ENCODE measurements at regions not wholly inside any gene's neighbourhood (a gene's known extent, or its start where the extent isn't known, plus 50 kb on each side); places are given as distances from the start of the nearest gene placed in this dataset.

DNA sequence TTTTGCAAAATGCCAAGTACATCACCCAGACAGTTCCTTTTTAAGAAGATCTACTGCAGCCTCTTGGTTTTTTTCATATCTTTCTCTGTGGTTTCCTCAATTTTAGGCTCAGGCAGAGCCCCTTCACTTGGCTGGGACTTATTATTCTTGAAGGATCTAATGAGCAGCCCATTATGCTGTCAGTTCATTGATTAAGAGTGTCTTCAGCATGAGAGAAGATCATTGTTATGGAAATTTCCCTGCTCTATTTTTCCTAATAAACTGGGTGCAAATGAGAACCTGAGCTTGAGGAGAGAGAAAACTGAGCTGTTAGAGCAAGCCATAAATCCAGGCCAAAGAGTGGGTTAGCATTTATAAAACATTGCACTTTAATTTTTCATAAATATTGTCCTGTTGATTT is 146.5 kb downstream of the SEC23IP start:
- Histone ChIP-seq H3K4me3 (ENCODE audit: low read length) (no peak overlapping the region), H3K9me2 (replicated peaks; ENCODE audit: insufficient read depth, low read length) (no peaks in the 10 kb centered on the region), H3K36me3 (replicated peaks; ENCODE audit: insufficient read depth, low read length) (no peaks in the 10 kb centered on the region), H3K9me3 (replicated peaks; ENCODE audit: insufficient read depth, low read length) (no peaks in the 10 kb centered on the region), H2AFZ (ENCODE audit: low read length) (no peak overlapping the region), H3F3A (ENCODE audit: insufficient read depth, low read length) (no peaks in the 10 kb centered on the region), H3K79me2 (ENCODE audit: low read length) (no peaks in the 10 kb centered on the region), H3K4me1 (ENCODE audit: low read length) (no peaks in the 10 kb centered on the region), H3K27me3 (replicated peaks; ENCODE audit: insufficient read depth, low read length) (no peaks in the 10 kb centered on the region), H3K9ac (ENCODE audit: low read length) (no peak overlapping the region), H3K27ac (ENCODE audit: low read length) (no peak overlapping the region), H3K4me2 (ENCODE audit: low read depth, low read length) (no peak overlapping the region), H4K20me1 (ENCODE audit: insufficient read depth, low read length) (no peaks in the 10 kb centered on the region)
- TF ChIP-seq EZH2 (optimal IDR thresholded peaks at IDR 0.05; ENCODE audit: low read depth, low read length), result no peak
- TF ChIP-seq, protein P1, sequence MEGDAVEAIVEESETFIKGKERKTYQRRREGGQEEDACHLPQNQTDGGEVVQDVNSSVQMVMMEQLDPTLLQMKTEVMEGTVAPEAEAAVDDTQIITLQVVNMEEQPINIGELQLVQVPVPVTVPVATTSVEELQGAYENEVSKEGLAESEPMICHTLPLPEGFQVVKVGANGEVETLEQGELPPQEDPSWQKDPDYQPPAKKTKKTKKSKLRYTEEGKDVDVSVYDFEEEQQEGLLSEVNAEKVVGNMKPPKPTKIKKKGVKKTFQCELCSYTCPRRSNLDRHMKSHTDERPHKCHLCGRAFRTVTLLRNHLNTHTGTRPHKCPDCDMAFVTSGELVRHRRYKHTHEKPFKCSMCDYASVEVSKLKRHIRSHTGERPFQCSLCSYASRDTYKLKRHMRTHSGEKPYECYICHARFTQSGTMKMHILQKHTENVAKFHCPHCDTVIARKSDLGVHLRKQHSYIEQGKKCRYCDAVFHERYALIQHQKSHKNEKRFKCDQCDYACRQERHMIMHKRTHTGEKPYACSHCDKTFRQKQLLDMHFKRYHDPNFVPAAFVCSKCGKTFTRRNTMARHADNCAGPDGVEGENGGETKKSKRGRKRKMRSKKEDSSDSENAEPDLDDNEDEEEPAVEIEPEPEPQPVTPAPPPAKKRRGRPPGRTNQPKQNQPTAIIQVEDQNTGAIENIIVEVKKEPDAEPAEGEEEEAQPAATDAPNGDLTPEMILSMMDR (IDR thresholded peaks at IDR 0.05; ENCODE audit: low read length), result no peak
- no peak for TF ChIP-seq EZH2phosphoT487 (IDR thresholded peaks at IDR 0.05; ENCODE audit: low read length)
- DNase-seq, result no peak

DNA sequence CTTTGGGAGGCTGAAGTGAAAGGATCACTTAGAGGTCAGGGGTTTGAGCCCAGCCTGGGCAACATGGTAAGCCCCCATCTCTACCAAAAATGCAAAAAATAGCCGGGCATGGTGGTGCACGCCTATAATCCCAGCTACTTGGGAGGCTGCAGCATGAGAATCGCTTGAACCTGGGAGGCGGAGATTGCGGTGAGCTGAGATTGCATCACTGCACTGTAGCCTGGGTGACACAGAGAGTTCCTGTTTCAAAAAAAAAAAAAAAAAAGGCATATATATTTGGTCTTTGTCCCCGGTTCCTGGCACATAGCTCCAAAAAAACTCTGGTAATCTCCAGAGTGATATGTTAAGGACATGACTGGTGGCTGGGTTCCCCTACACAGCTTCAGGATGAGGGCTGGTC is 147.3 kb downstream of the SEC23IP start:
- no peak overlapping the region for H3K4me3 ChIP-seq (ENCODE audit: low read length)
- H3K36me3 ChIP-seq (replicated peaks; ENCODE audit: insufficient read depth, low read length), result no peaks in the 10 kb centered on the region
- TF ChIP-seq EZH2 (optimal IDR thresholded peaks at IDR 0.05; ENCODE audit: low read depth, low read length), result no peak
- no peak for TF ChIP-seq EZH2phosphoT487 (IDR thresholded peaks at IDR 0.05; ENCODE audit: low read length)
- TF ChIP-seq, protein P1 (IDR thresholded peaks at IDR 0.05; ENCODE audit: low read length), result no peak
- H2AFZ ChIP-seq (ENCODE audit: low read length), result no peak overlapping the region
- no peaks in the 10 kb centered on the region for H4K20me1 ChIP-seq (ENCODE audit: insufficient read depth, low read length)
- H3K27ac ChIP-seq (ENCODE audit: low read length), result no peak overlapping the region
- no peaks in the 10 kb centered on the region for H3F3A ChIP-seq (ENCODE audit: insufficient read depth, low read length)
- H3K27me3 ChIP-seq (replicated peaks; ENCODE audit: insufficient read depth, low read length), result no peaks in the 10 kb centered on the region
- H3K9ac ChIP-seq (ENCODE audit: low read length), result no peak overlapping the region
- no peaks in the 10 kb centered on the region for H3K79me2 ChIP-seq (ENCODE audit: low read length)
- no peaks in the 10 kb centered on the region for H3K9me3 ChIP-seq (replicated peaks; ENCODE audit: insufficient read depth, low read length)
- no peak for DNase-seq
- no peak overlapping the region for H3K4me2 ChIP-seq (ENCODE audit: low read depth, low read length)
- H3K9me2 ChIP-seq (replicated peaks; ENCODE audit: insufficient read depth, low read length), result no peaks in the 10 kb centered on the region
- no peaks in the 10 kb centered on the region for H3K4me1 ChIP-seq (ENCODE audit: low read length)

DNA sequence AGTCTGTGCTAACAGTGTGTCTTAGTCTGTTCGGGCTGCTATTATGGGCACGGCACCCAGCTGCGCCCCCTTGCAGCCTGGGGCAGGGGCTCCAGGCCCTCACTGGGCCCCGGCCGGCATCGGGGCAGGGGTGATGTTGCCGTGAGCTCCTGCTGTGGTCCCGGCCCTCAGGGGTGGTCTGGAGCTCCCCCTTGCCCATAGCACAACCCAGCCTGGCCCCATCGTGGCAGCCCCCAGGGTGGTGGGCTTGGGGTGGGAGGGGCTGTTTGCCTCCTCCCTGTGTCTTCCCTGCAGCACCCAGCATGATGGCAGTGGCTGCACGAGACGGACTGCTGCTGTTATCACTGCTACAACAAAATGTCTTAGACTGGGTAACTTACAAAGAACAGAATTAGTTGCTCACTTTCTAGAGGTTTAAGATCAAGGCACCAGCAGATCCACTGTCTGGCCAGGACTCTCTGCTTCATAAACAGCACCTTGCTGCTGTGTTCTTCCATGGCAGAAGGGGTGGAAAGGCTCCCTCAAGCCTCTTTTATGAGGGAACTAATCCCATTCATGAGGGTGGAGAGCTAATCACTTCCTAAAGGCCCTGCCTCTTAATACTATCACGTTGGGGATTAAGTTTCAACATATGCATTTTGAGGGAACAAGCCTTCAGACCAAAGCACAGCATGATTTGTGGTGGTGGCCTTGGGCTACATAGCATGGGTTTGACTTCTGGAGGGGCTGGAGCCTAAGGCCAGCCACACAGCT is 149.5 kb downstream of the SEC23IP start:
- H3K4me2 ChIP-seq (ENCODE audit: low read depth, low read length), result no peak overlapping the region

More for the DNA sequence above, 149.5 kb downstream of the SEC23IP start:
- Histone ChIP-seq H3K79me2 (ENCODE audit: low read length) (no peaks in the 10 kb centered on the region), H2AFZ (ENCODE audit: low read length) (no peak overlapping the region), H3K9me3 (replicated peaks; ENCODE audit: insufficient read depth, low read length) (no peaks in the 10 kb centered on the region), H3K4me3 (ENCODE audit: low read length) (no peak overlapping the region), H3K27ac (ENCODE audit: low read length) (no peak overlapping the region), H3K4me1 (ENCODE audit: low read length) (no peaks in the 10 kb centered on the region), H3K36me3 (replicated peaks; ENCODE audit: insufficient read depth, low read length) (no peaks in the 10 kb centered on the region), H4K20me1 (ENCODE audit: insufficient read depth, low read length) (no peaks in the 10 kb centered on the region), H3K27me3 (replicated peaks; ENCODE audit: insufficient read depth, low read length) (no peaks in the 10 kb centered on the region), H3K9me2 (replicated peaks; ENCODE audit: insufficient read depth, low read length) (no peaks in the 10 kb centered on the region), H3F3A (ENCODE audit: insufficient read depth, low read length) (no peaks in the 10 kb centered on the region), H3K9ac (ENCODE audit: low read length) (no peak overlapping the region)
- TF ChIP-seq EZH2 (optimal IDR thresholded peaks at IDR 0.05; ENCODE audit: low read depth, low read length) (no peak), EZH2phosphoT487 (IDR thresholded peaks at IDR 0.05; ENCODE audit: low read length) (no peak)
- TF ChIP-seq, protein P1 (IDR thresholded peaks at IDR 0.05; ENCODE audit: low read length), result no peak
- no peak for DNase-seq
